Lung (tissue), 11 donors: ENCODE measurements at regions not wholly inside any gene's neighbourhood (a gene's known extent, or its start where the extent isn't known, plus 50 kb on each side); places are given as distances from the start of the nearest gene placed in this dataset.

Experiments used
- ATAC-seq: fragments of 200-7000 bp; cut with Tn5 transposase; one replicate; pipeline ENCODE4 v1.9.1; 2020; ENCODE audit warnings: moderate number of reproducible peaks; ENCODE audit not compliant: insufficient read depth, low FRiP score
- DNase-seq, 3 donors: peaks; one replicate each; pipeline ENCODE4 v3.0.0-alpha.2; 2013 to 2017
- H3K27ac ChIP-seq, 2 donors: one replicate each; pipeline ENCODE4 v1.5.1; 2013; ENCODE audit warnings: mild to moderate bottlenecking in 2 of 2, moderate library complexity in 2 of 2, control low read depth in 1 of 2, inconsistent platforms in 1 of 2, low read depth in 1 of 2, low read length in 1 of 2
- H3K27me3 ChIP-seq, 3 donors: one replicate each; pipeline ENCODE4 v1.5.1; 2013; ENCODE audit warnings: low read length in 2 of 3; ENCODE audit not compliant: control insufficient read depth in 3 of 3, insufficient read depth in 3 of 3
- H3K36me3 ChIP-seq, 4 donors: one replicate each; pipeline ENCODE4 v1.5.1; 2013; ENCODE audit warnings: low read length in 4 of 4, mild to moderate bottlenecking in 1 of 4, moderate library complexity in 1 of 4; ENCODE audit not compliant: control insufficient read depth in 4 of 4, insufficient read depth in 4 of 4
- H3K4me1 ChIP-seq, 5 donors: one replicate each; pipeline ENCODE4 v1.5.1; 2013; ENCODE audit warnings: low read length in 5 of 5, mild to moderate bottlenecking in 2 of 5, moderate library complexity in 1 of 5; ENCODE audit not compliant: control insufficient read depth in 5 of 5, insufficient read depth in 5 of 5
- H3K4me3 ChIP-seq: one replicate; pipeline ENCODE4 v1.5.1; 2013; ENCODE audit warnings: mild to moderate bottlenecking, control low read depth, moderate library complexity
- H3K9ac ChIP-seq, 2 donors: one replicate each; pipeline ENCODE4 v1.5.1; 2013; ENCODE audit warnings: low read length in 2 of 2, control low read depth in 1 of 2; ENCODE audit not compliant: insufficient read depth in 1 of 2
- H3K9me3 ChIP-seq, 4 donors: one replicate each; pipeline ENCODE4 v1.5.1; 2013; ENCODE audit warnings: low read length in 3 of 4, mild to moderate bottlenecking in 1 of 4, moderate library complexity in 1 of 4; ENCODE audit not compliant: control insufficient read depth in 4 of 4, insufficient read depth in 3 of 4
- CTCF ChIP-seq: IDR thresholded peaks from 2 replicates; pipeline ENCODE4 v1.5.1; 2012; ENCODE audit warnings: mild to moderate bottlenecking; ENCODE audit errors: control extremely low read depth, extremely low read depth
- WGBS, 2 donors: extraction: QIAGEN DNeasy Blood & Tissue Kit; methylation state at CpG; one replicate each; pipeline ENCODE4 v1.1.7; 2013; 5-methylcytosine and 5-hydroxymethylcytosine counted together
- donor health status: control.
- donor health status: control.
- donor health status: Bipolar disorder and iron deficiency.
- donor health status: healthy.
- donor health status: DM: yes; HTN: yes; CAD: no.

GRCh38 chr15:56533731-56534403 lies 68.9 kb upstream of the MNS1 start:
- no peak overlapping the region for H3K27ac ChIP-seq
- peaks cover 0 to 3% (median 0%) of the 10 kb centered on the region in 5 donors for H3K4me1 ChIP-seq
- TF ChIP-seq CTCF: no peak
- ATAC-seq: no peak
- 55 to 70% methylated on average over 2 of the region's 2 CpGs for WGBS, 2 donors
- H3K36me3 ChIP-seq: no peaks in the 10 kb centered on the region
- no peak overlapping the region for H3K4me3 ChIP-seq
- H3K27me3 ChIP-seq: no peaks in the 10 kb centered on the region
- no peak overlapping the region for H3K9ac ChIP-seq
- peak in 1 of 3 donors; percentile 30 for DNase-seq
- no peaks in the 10 kb centered on the region for H3K9me3 ChIP-seq

DNA sequence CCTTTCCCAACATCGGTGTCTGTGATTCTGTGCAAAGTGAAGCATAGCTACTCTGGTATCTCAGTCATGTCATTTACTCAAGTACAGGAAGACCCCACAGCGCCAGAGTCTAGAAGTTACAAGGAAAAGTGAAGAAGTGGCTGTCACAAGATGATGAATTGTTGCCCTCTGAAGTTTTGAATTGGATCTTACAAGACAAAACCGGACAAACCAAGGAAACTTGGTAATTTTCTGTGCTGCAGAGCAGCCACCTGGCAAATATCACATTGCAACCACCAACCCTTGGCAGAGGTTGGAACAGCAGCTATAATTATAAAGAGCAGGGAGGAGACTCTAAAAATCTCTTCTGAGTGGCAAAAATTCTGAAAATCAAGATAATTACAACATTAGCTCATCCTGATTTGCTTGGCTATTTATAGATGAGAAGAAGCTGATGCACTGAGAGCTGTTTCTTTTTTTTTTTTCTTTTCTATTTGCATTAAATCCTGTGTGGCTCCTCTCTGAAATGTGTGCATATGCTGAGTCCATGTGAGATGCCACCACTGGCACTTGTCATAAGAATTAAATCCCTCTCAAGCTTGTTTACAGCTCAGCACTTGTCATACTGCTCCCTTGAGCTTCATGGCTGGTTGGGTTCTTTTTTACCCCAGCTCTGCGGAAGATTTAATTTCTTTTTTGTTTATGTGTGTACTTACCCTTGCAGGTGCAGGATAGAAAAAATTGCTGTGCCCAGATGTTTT lies 68.0 kb upstream of the MNS1 start:
- DNase-seq (peak in 2 of 3 donors; percentile 26 to 49), ATAC-seq (no peak)
- Histone ChIP-seq H3K9me3 (no peaks in the 10 kb centered on the region), H3K27me3 (no peaks in the 10 kb centered on the region), H3K9ac (no peak overlapping the region), H3K36me3 (no peaks in the 10 kb centered on the region), H3K4me3 (no peak overlapping the region), H3K27ac (no peak overlapping the region), H3K4me1 (peaks cover 0 to 3% (median 0%) of the 10 kb centered on the region in 5 donors)
- WGBS, 2 donors: 70 to 75% methylated on average over 4 of the region's 4 CpGs
- no peak for TF ChIP-seq CTCF

DNA sequence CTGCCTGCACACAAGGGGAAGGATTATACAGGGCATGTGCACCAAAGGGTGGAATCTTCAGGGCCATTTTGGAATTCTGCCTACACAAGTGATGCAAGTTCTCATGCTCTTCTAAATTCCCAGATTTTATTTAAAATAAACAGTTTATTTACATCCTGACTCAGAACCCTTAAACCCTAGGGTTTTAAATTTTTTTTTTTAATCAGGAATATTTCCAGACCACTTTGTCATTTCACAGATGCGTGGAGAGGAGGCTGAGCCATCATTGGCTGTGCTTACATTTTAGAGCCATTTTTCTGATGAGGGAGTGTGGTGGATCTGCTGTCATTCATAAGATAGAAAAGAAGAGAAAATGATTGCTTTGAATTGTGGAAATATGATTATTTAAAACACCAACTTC lies 65.2 kb upstream of the MNS1 start:
- no peaks in the 10 kb centered on the region for H3K36me3 ChIP-seq
- H3K9ac ChIP-seq: no peak overlapping the region
- H3K27me3 ChIP-seq: no peaks in the 10 kb centered on the region
- DNase-seq (no peak), ATAC-seq (no peak)
- no peak overlapping the region for H3K27ac ChIP-seq
- H3K4me3 ChIP-seq: no peak overlapping the region
- H3K4me1 ChIP-seq: peaks cover 0 to 3% (median 0%) of the 10 kb centered on the region in 5 donors
- no peak for TF ChIP-seq CTCF
- WGBS, 2 donors: 94% methylated on average over 1 of the region's 1 CpG
- no peaks in the 10 kb centered on the region for H3K9me3 ChIP-seq
